22Rv1 (cell line): ENCODE measurements at regions not wholly inside any gene's neighbourhood (a gene's known extent, or its start where the extent isn't known, plus 50 kb on each side); places are given as distances from the start of the nearest gene placed in this dataset.

Experiments used
- H3K27ac ChIP-seq: fragments of 450-650 bp; 2 replicates; pipeline ENCODE4 v1.5.1; 2017
- ZFX ChIP-seq: fragments of 450-650 bp; IDR thresholded peaks from 2 replicates; pipeline ENCODE4 v1.6.1; 2017; ENCODE audit warnings: antibody characterized with exemption, borderline replicate concordance
- TF ChIP-seq, protein P1 (sequence below): fragments of 450-650 bp; IDR thresholded peaks from 2 replicates; pipeline ENCODE4 v1.5.1; 2017; ENCODE audit warnings: mild to moderate bottlenecking

GRCh38 chr11:115117956-115118493 lies 386.2 kb downstream of the CADM1 start:
- TF ChIP-seq, protein P1, sequence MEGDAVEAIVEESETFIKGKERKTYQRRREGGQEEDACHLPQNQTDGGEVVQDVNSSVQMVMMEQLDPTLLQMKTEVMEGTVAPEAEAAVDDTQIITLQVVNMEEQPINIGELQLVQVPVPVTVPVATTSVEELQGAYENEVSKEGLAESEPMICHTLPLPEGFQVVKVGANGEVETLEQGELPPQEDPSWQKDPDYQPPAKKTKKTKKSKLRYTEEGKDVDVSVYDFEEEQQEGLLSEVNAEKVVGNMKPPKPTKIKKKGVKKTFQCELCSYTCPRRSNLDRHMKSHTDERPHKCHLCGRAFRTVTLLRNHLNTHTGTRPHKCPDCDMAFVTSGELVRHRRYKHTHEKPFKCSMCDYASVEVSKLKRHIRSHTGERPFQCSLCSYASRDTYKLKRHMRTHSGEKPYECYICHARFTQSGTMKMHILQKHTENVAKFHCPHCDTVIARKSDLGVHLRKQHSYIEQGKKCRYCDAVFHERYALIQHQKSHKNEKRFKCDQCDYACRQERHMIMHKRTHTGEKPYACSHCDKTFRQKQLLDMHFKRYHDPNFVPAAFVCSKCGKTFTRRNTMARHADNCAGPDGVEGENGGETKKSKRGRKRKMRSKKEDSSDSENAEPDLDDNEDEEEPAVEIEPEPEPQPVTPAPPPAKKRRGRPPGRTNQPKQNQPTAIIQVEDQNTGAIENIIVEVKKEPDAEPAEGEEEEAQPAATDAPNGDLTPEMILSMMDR, result no peak
- no peak for TF ChIP-seq ZFX

GRCh38 chr11:115119146-115119545 lies 385.1 kb downstream of the CADM1 start:
- H3K27ac ChIP-seq, result no peak overlapping the region
- TF ChIP-seq, protein P1, result no peak
- no peak for TF ChIP-seq ZFX

More at GRCh38 chr11:115117956-115118493, 386.2 kb downstream of the CADM1 start:
- no peak overlapping the region for H3K27ac ChIP-seq
